Upper lobe of right lung (tissue), 1 donor: ENCODE measurements at regions not wholly inside any gene's neighbourhood (a gene's known extent, or its start where the extent isn't known, plus 50 kb on each side); places are given as distances from the start of the nearest gene placed in this dataset.

Experiments
- ATAC-seq: fragments of 200-7000 bp; cut with Tn5 transposase; one replicate; pipeline ENCODE4 v1.9.1; 2020; ENCODE audit warnings: mild to moderate bottlenecking, moderate library complexity
- DNase-seq: peaks from one replicate; pipeline ENCODE4 v3.0.0-alpha.2; 2020
- H3K27ac ChIP-seq: fragments of 200-600 bp; one replicate; pipeline ENCODE4 v1.8.0; 2022
- H3K27me3 ChIP-seq: fragments of 200-600 bp; one replicate; pipeline ENCODE4 v1.8.0; 2022; ENCODE audit warnings: mild to moderate bottlenecking
- H3K36me3 ChIP-seq: fragments of 200-600 bp; one replicate; pipeline ENCODE4 v1.8.0; 2022
- H3K4me1 ChIP-seq: fragments of 200-600 bp; one replicate; pipeline ENCODE4 v1.8.0; 2022
- H3K4me3 ChIP-seq: fragments of 200-600 bp; one replicate; pipeline ENCODE4 v1.8.0; 2022; ENCODE audit warnings: mild to moderate bottlenecking
- H3K9me3 ChIP-seq: fragments of 200-600 bp; one replicate; pipeline ENCODE4 v1.8.0; 2022
- CTCF ChIP-seq: fragments of 200-600 bp; IDR thresholded peaks from one replicate; pipeline ENCODE4 v1.8.0; 2022; ENCODE audit warnings: antibody characterized with exemption
- intact Hi-C: fragments of 100-400 bp; cut with DNase I; formaldehyde crosslinking; loops from one replicate; pipeline ENCODE4 v1.11.0; 2022
- donor health status: DM: no; HTN: yes; CAD: no; lungs with severe emphysema.

- H3K4me3 ChIP-seq: no peak overlapping the region
- DNase-seq: no peak
- no peaks in the 10 kb centered on the region for H3K9me3 ChIP-seq
Measured at GRCh38 chr12:34341362-34341733, 319.1 kb downstream of the ALG10 start.

GRCh38 chr12:34342048-34342447 is 319.8 kb downstream of the ALG10 start:
- Histone ChIP-seq H3K27me3 (peaks cover 5% of the 10 kb centered on the region), H3K36me3 (no peaks in the 10 kb centered on the region), H3K4me3 (no peak overlapping the region), H3K27ac (no peak overlapping the region), H3K9me3 (no peaks in the 10 kb centered on the region), H3K4me1 (no peaks in the 10 kb centered on the region)
- intact Hi-C loops: no loop called here
- TF ChIP-seq CTCF: no peak
- no peak for ATAC-seq
- DNase-seq: no peak

More at GRCh38 chr12:34341362-34341733, 319.1 kb downstream of the ALG10 start:
- no peak overlapping the region for H3K27ac ChIP-seq
- H3K27me3 ChIP-seq: peaks cover 5% of the 10 kb centered on the region
- intact Hi-C loops: no loop called here
- no peaks in the 10 kb centered on the region for H3K36me3 ChIP-seq
- ATAC-seq: no peak
- H3K4me1 ChIP-seq: no peaks in the 10 kb centered on the region
- TF ChIP-seq CTCF: no peak

GRCh38 chr12:34343345-34343744 is 321.0 kb downstream of the ALG10 start:
- DNase-seq: no peak
- Histone ChIP-seq H3K4me1 (no peaks in the 10 kb centered on the region), H3K36me3 (no peaks in the 10 kb centered on the region), H3K27me3 (peaks cover 5% of the 10 kb centered on the region), H3K4me3 (no peak overlapping the region), H3K9me3 (no peaks in the 10 kb centered on the region), H3K27ac (no peak overlapping the region)
- TF ChIP-seq CTCF: no peak
- intact Hi-C loops: no loop called here
- no peak for ATAC-seq

- TF ChIP-seq CTCF: no peak
- intact Hi-C loops: no loop called here
- H3K27ac ChIP-seq: no peak overlapping the region
- no peaks in the 10 kb centered on the region for H3K9me3 ChIP-seq
- no peaks in the 10 kb centered on the region for H3K4me1 ChIP-seq
- H3K36me3 ChIP-seq: no peaks in the 10 kb centered on the region
- peaks cover 5% of the 10 kb centered on the region for H3K27me3 ChIP-seq
- H3K4me3 ChIP-seq: no peak overlapping the region
- DNase-seq (no peak), ATAC-seq (no peak)
Measured at GRCh38 chr12:34343766-34344165, 321.5 kb downstream of the ALG10 start.

GRCh38 chr12:34344851-34345522 is 322.7 kb downstream of the ALG10 start:
- H3K36me3 ChIP-seq: no peaks in the 10 kb centered on the region
- no peak overlapping the region for H3K27ac ChIP-seq
- ATAC-seq: no peak
- no peaks in the 10 kb centered on the region for H3K9me3 ChIP-seq
- no peak overlapping the region for H3K4me3 ChIP-seq
- peaks cover 5% of the 10 kb centered on the region for H3K27me3 ChIP-seq
- TF ChIP-seq CTCF: no peak
- intact Hi-C loops: no loop called here
- no peaks in the 10 kb centered on the region for H3K4me1 ChIP-seq
- no peak for DNase-seq

- no peaks in the 10 kb centered on the region for H3K9me3 ChIP-seq
- no peaks in the 10 kb centered on the region for H3K36me3 ChIP-seq
- ATAC-seq (no peak), DNase-seq (no peak)
- no peak for TF ChIP-seq CTCF
- intact Hi-C loops: no loop called here
- H3K4me3 ChIP-seq: no peak overlapping the region
- H3K27me3 ChIP-seq: peaks cover 5% of the 10 kb centered on the region
- no peak overlapping the region for H3K27ac ChIP-seq
- no peaks in the 10 kb centered on the region for H3K4me1 ChIP-seq
Measured at GRCh38 chr12:34345801-34346200, 323.5 kb downstream of the ALG10 start.
